Testis (tissue), 2 donors: ENCODE measurements at regions not wholly inside any gene's neighbourhood (a gene's known extent, or its start where the extent isn't known, plus 50 kb on each side); places are given as distances from the start of the nearest gene placed in this dataset.
A peak's percentile ranks its signal among the peaks of the same experiment; 100 is the strongest.
"Not testable (repeated sequence)": the region's sequence is repeated elsewhere in the genome, so short reads cannot be mapped to it uniquely, and the experiment has no call there.

Experiments
- DNase-seq: peaks from one replicate; pipeline ENCODE4 v3.0.0-alpha.2; 2019
- H3K27ac ChIP-seq, 2 donors: fragments of 200-600 bp; sonication (generic); one replicate each; pipeline ENCODE4 v1.5.1; 2019
- H3K27me3 ChIP-seq: fragments of 200-600 bp; sonication (generic); one replicate; pipeline ENCODE4 v1.5.1; 2019
- H3K36me3 ChIP-seq: fragments of 200-600 bp; sonication (generic); one replicate; pipeline ENCODE4 v1.5.1; 2017; ENCODE audit warnings: low read depth; ENCODE audit errors: missing control alignments
- H3K4me1 ChIP-seq: fragments of 200-600 bp; sonication (generic); one replicate; pipeline ENCODE4 v1.5.1; 2019
- H3K4me3 ChIP-seq, 2 donors: fragments of 200-600 bp; sonication (generic); one replicate each; pipeline ENCODE4 v1.5.1; 2017 to 2019
- H3K9me3 ChIP-seq: fragments of 200-600 bp; sonication (generic); one replicate; pipeline ENCODE4 v1.5.1; 2017
- CTCF ChIP-seq, 3 experiments: fragments of 450-650 bp in 2 of 3; fragments of 200-600 bp in 1 of 3; sonication (generic) in 1 of 3; IDR thresholded peaks; one replicate each; pipeline ENCODE4 v1.5.1; 2016 to 2019; ENCODE audit warnings: antibody characterized with exemption in 3 of 3, mild to moderate bottlenecking in 2 of 3, moderate library complexity in 1 of 3
- POLR2A ChIP-seq: fragments of 450-650 bp; IDR thresholded peaks from one replicate; pipeline ENCODE4 v1.6.1; 2017; ENCODE audit warnings: antibody characterized with exemption, mild to moderate bottlenecking, moderate library complexity
- WGBS, 2 donors: methylation state at CpG; one replicate each; pipeline ENCODE4 v1.1.5; 2018; 5-methylcytosine and 5-hydroxymethylcytosine counted together
- intact Hi-C: fragments of 100-400 bp; cut with DNase I; formaldehyde crosslinking; loops from one replicate; pipeline ENCODE4 v1.15.1; 2023; ENCODE audit warnings: low total_unique reads

- H3K27ac ChIP-seq: no peak overlapping the region
- WGBS, 2 donors: 90 to 93% methylated on average over 2 of the region's 2 CpGs
- intact Hi-C loops: no loop called here
- no peaks in the 10 kb centered on the region for H3K27me3 ChIP-seq
- H3K9me3 ChIP-seq: no peaks in the 10 kb centered on the region
- no peaks in the 10 kb centered on the region for H3K36me3 ChIP-seq
- no peak for TF ChIP-seq POLR2A
- no peak for TF ChIP-seq CTCF (IDR thresholded peaks at IDR 0.05)
- H3K4me1 ChIP-seq: peaks cover 3% of the 10 kb centered on the region
- DNase-seq: no peak
- no peak overlapping the region for H3K4me3 ChIP-seq
These were observed 518.6 kb downstream of the GRIN2A start for GRCh38 chr16:9663588-9663987.

- Histone ChIP-seq H3K27me3 (no peaks in the 10 kb centered on the region), H3K9me3 (no peaks in the 10 kb centered on the region), H3K4me1 (peaks cover 3% of the 10 kb centered on the region), H3K36me3 (no peaks in the 10 kb centered on the region), H3K27ac (no peak overlapping the region), H3K4me3 (no peak overlapping the region)
- DNase-seq: peak; percentile 51
- WGBS, 2 donors: 50 to 56% methylated on average over 5 of the region's 5 CpGs
- TF ChIP-seq POLR2A (no peak), CTCF (IDR thresholded peaks at IDR 0.05) (no peak)
- intact Hi-C loops: no loop called here
These were observed 516.4 kb downstream of the GRIN2A start for GRCh38 chr16:9665851-9666271.

- Histone ChIP-seq H3K27me3 (no peaks in the 10 kb centered on the region), H3K4me1 (peaks cover 3% of the 10 kb centered on the region), H3K4me3 (no peak overlapping the region), H3K27ac (no peak overlapping the region), H3K36me3 (no peaks in the 10 kb centered on the region), H3K9me3 (no peaks in the 10 kb centered on the region)
- peak; percentile 50 for DNase-seq
- TF ChIP-seq POLR2A (no peak), CTCF (IDR thresholded peaks at IDR 0.05) (no peak)
- WGBS, 2 donors: 37 to 48% methylated on average over 9 of the region's 9 CpGs
- intact Hi-C loops: no loop called here
These were observed 515.3 kb downstream of the GRIN2A start for GRCh38 chr16:9666834-9667480.

- Histone ChIP-seq H3K4me3 (no peak overlapping the region), H3K27me3 (no peaks in the 10 kb centered on the region), H3K4me1 (peaks cover 3% of the 10 kb centered on the region), H3K9me3 (no peaks in the 10 kb centered on the region), H3K27ac (no peak overlapping the region), H3K36me3 (no peaks in the 10 kb centered on the region)
- intact Hi-C loops: no loop called here
- WGBS, 2 donors: 40 to 49% methylated on average over 5 of the region's 5 CpGs
- DNase-seq: no peak
- TF ChIP-seq CTCF (IDR thresholded peaks at IDR 0.05): no peak
- TF ChIP-seq POLR2A: no peak
These were observed 512.2 kb downstream of the GRIN2A start for GRCh38 chr16:9670033-9670432.

- H3K36me3 ChIP-seq, H3K27ac ChIP-seq, H3K4me3 ChIP-seq, H3K27me3 ChIP-seq, H3K9me3 ChIP-seq, intact Hi-C loops, H3K4me1 ChIP-seq, DNase-seq: not testable (repeated sequence)
- WGBS, 2 donors: 78 to 85% methylated on average over 5 of the region's 5 CpGs
These were observed 511.6 kb downstream of the GRIN2A start for GRCh38 chr16:9670616-9671015.

GRCh38 chr16:9676560-9677300 lies 505.5 kb downstream of the GRIN2A start:
- 89 to 96% methylated on average over 11 to 12 of the region's 12 CpGs for WGBS, 2 donors
- H3K4me1 ChIP-seq, H3K9me3 ChIP-seq, H3K4me3 ChIP-seq, H3K27ac ChIP-seq, H3K36me3 ChIP-seq, DNase-seq, intact Hi-C loops, H3K27me3 ChIP-seq: not testable (repeated sequence)
